ENCODE measurements at regions not wholly inside any gene's neighbourhood (a gene's known extent, or its start where the extent isn't known, plus 50 kb on each side); places are given as distances from the start of the nearest gene placed in this dataset.

- DNase-seq (ENCODE audit: low spot score), result no peak
Observed at GRCh38 chr6:14731611-14732010, 514.3 kb upstream of the JARID2 start.

- no peak for DNase-seq (ENCODE audit: low spot score)
Observed at GRCh38 chr6:14732226-14732843, 513.5 kb upstream of the JARID2 start.

GRCh38 chr6:14732844-14733757, 512.8 kb upstream of the JARID2 start:
- DNase-seq (ENCODE audit: low spot score), result no peak

- peak; percentile 82 for DNase-seq (ENCODE audit: low spot score)
Observed at GRCh38 chr6:14734052-14734415, 511.8 kb upstream of the JARID2 start.

GRCh38 chr6:14734416-14735340, 511.2 kb upstream of the JARID2 start:
- peak; percentile 91 for DNase-seq (ENCODE audit: low spot score)

- DNase-seq (ENCODE audit: low spot score), result peak; percentile 60
Observed at GRCh38 chr6:14735956-14736486, 509.8 kb upstream of the JARID2 start.

GRCh38 chr6:14736554-14736953, 509.3 kb upstream of the JARID2 start:
- DNase-seq (ENCODE audit: low spot score), result no peak

- no peak for DNase-seq (ENCODE audit: low spot score)
Observed at GRCh38 chr6:14738497-14738896, 507.4 kb upstream of the JARID2 start.

- DNase-seq (ENCODE audit: low spot score), result no peak
Observed at GRCh38 chr6:14738933-14739332, 506.9 kb upstream of the JARID2 start.

GRCh38 chr6:14739827-14740226, 506.0 kb upstream of the JARID2 start:
- DNase-seq (ENCODE audit: low spot score), result no peak

GRCh38 chr6:14742171-14742570, 503.7 kb upstream of the JARID2 start:
- no peak for DNase-seq (ENCODE audit: low spot score)

GRCh38 chr6:14742680-14743079, 503.2 kb upstream of the JARID2 start:
- no peak for DNase-seq (ENCODE audit: low spot score)

GRCh38 chr6:14743144-14743473, 502.8 kb upstream of the JARID2 start:
- no peak for DNase-seq (ENCODE audit: low spot score)

GRCh38 chr6:14743474-14744211, 502.2 kb upstream of the JARID2 start:
- DNase-seq (ENCODE audit: low spot score), result peak; percentile 70

GRCh38 chr6:14744212-14744556, 501.7 kb upstream of the JARID2 start:
- DNase-seq (ENCODE audit: low spot score), result no peak

- DNase-seq (ENCODE audit: low spot score), result no peak
Observed at GRCh38 chr6:14746139-14746837, 499.6 kb upstream of the JARID2 start.

- no peak for DNase-seq (ENCODE audit: low spot score)
Observed at GRCh38 chr6:14747881-14748520, 497.9 kb upstream of the JARID2 start.

- no peak for DNase-seq (ENCODE audit: low spot score)
Observed at GRCh38 chr6:14748679-14749078, 497.2 kb upstream of the JARID2 start.

GRCh38 chr6:14750059-14750661, 495.7 kb upstream of the JARID2 start:
- no peak for DNase-seq (ENCODE audit: low spot score)

- DNase-seq (ENCODE audit: low spot score), result no peak
Observed at GRCh38 chr6:14751645-14752175, 494.2 kb upstream of the JARID2 start.
